ENCODE measurements at regions not wholly inside any gene's neighbourhood (a gene's known extent, or its start where the extent isn't known, plus 50 kb on each side); places are given as distances from the start of the nearest gene placed in this dataset.

DNA sequence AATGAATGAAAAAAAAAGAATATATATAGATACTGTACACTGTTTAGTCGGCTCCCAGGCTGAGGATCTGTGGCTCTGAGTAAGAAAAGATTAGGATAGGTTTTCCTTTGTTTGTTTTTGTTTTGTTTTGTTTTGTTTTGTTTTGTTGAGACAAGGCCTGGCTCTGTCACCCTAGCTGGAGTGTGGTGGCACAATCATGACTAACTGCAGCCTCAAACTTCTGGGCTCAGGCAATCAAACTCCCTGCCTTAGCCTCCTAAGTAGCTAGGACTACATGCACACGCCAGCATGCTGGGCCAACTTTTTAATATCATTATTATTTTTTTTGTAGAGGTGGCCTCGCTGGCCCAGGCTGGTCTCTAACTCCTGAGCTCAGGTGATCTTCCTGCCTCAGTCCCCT is 87.9 kb upstream of the PTBP2 start:
- TF ChIP-seq POLR2AphosphoS5 (IDR thresholded peaks at IDR 0.05) (no peak), POLR2A (IDR thresholded peaks at IDR 0.05) (no peak)
- TF ChIP-seq, protein P1, sequence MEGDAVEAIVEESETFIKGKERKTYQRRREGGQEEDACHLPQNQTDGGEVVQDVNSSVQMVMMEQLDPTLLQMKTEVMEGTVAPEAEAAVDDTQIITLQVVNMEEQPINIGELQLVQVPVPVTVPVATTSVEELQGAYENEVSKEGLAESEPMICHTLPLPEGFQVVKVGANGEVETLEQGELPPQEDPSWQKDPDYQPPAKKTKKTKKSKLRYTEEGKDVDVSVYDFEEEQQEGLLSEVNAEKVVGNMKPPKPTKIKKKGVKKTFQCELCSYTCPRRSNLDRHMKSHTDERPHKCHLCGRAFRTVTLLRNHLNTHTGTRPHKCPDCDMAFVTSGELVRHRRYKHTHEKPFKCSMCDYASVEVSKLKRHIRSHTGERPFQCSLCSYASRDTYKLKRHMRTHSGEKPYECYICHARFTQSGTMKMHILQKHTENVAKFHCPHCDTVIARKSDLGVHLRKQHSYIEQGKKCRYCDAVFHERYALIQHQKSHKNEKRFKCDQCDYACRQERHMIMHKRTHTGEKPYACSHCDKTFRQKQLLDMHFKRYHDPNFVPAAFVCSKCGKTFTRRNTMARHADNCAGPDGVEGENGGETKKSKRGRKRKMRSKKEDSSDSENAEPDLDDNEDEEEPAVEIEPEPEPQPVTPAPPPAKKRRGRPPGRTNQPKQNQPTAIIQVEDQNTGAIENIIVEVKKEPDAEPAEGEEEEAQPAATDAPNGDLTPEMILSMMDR (IDR thresholded peaks at IDR 0.05): no peak

Data from upper lobe of left lung (tissue), 4 donors.